ENCODE measurements at regions not wholly inside any gene's neighbourhood (a gene's known extent, or its start where the extent isn't known, plus 50 kb on each side); places are given as distances from the start of the nearest gene placed in this dataset.

DNA sequence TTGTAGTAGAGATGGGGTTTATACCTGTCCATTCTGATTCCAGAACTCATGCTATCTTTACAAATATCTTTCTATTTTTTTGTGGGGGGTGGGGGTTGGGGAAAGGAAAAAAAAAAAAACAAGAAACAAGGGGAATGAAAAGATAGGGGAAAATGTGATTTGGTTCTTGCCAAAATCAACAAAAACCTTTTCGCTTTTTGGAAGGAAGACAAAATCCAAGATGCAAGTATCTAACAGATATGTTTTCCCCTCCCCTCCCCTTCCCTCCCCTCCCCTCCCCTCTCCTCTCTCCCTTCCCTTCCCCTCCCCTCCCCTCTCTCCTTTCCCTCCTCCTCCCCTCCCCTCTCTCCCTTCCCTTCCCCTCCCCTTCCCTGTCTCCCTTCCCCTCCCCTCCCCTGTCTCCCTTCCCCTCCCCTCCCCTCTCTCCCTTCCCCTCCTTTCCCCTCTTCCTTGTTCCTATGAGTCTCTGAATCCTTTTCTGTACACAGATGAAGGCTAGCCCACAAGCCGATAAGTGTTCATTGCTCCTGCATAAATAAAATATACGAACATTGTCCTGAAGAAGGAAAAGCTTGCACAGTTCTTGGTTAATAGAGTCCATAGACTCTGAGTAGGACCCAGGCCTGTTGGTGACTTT, 551.9 kb downstream of the EDEM1 start:
- Histone ChIP-seq H3K4me1 (ENCODE audit: control insufficient read depth, insufficient read depth, low read length) (no peaks in the 10 kb centered on the region), H3K36me3 (ENCODE audit: control insufficient read depth, insufficient read depth, low read length) (no peaks in the 10 kb centered on the region), H3K9me3 (ENCODE audit: control insufficient read depth, insufficient read depth, low read length) (no peaks in the 10 kb centered on the region), H3K27me3 (ENCODE audit: control insufficient read depth, insufficient read depth, low read length) (no peaks in the 10 kb centered on the region), H3K4me3 (ENCODE audit: low read length) (no peak overlapping the region), H3K27ac (ENCODE audit: low read length) (no peak overlapping the region)
- no peak overlapping the region for H3K4me3 Mint-ChIP-seq
- H3K9me3 Mint-ChIP-seq: peaks cover 3 to 7% of the 10 kb centered on the region in 2 donors
- ATAC-seq (no peak), DNase-seq (no peak)
- WGBS (ENCODE audit: insufficient coverage): 83% methylated on average over 2 of the region's 3 CpGs
- TF ChIP-seq, protein P1, sequence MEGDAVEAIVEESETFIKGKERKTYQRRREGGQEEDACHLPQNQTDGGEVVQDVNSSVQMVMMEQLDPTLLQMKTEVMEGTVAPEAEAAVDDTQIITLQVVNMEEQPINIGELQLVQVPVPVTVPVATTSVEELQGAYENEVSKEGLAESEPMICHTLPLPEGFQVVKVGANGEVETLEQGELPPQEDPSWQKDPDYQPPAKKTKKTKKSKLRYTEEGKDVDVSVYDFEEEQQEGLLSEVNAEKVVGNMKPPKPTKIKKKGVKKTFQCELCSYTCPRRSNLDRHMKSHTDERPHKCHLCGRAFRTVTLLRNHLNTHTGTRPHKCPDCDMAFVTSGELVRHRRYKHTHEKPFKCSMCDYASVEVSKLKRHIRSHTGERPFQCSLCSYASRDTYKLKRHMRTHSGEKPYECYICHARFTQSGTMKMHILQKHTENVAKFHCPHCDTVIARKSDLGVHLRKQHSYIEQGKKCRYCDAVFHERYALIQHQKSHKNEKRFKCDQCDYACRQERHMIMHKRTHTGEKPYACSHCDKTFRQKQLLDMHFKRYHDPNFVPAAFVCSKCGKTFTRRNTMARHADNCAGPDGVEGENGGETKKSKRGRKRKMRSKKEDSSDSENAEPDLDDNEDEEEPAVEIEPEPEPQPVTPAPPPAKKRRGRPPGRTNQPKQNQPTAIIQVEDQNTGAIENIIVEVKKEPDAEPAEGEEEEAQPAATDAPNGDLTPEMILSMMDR (IDR thresholded peaks at IDR 0.05): no peak
- intact Hi-C loops (cut with micrococcal nuclease): no loop called here
- H3K27ac Mint-ChIP-seq: no peak overlapping the region
- H3K4me1 Mint-ChIP-seq: no peaks in the 10 kb centered on the region
- H3K36me3 Mint-ChIP-seq: no peaks in the 10 kb centered on the region
- no peaks in the 10 kb centered on the region for H3K27me3 Mint-ChIP-seq (ENCODE audit: low read depth in 2 of 2)

DNA sequence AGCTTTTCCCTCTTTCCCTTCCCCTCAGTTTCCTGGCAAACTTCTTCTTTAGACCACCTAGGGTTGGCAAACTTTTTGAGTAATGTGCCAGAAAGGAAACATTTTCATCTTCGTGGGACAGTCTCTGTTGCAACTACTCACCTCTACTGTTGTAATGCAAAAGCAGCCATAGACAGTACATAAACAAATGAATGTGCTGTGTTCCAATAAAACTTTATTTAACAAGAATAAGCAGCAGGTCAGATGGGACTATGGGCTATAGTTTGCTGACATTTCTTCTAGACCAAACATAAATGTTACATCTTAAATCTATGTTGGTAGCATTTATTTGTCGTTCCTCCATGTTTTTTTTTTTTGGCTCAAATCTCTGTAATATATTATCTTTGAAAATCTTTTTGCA, 552.4 kb downstream of the EDEM1 start:
- 44% methylated on average over 1 of the region's 2 CpGs for WGBS (ENCODE audit: insufficient coverage)
- no peaks in the 10 kb centered on the region for H3K27me3 ChIP-seq (ENCODE audit: control insufficient read depth, insufficient read depth, low read length)
- no peaks in the 10 kb centered on the region for H3K9me3 ChIP-seq (ENCODE audit: control insufficient read depth, insufficient read depth, low read length)
- H3K4me1 ChIP-seq (ENCODE audit: control insufficient read depth, insufficient read depth, low read length): no peaks in the 10 kb centered on the region
- no peak overlapping the region for H3K4me3 ChIP-seq (ENCODE audit: low read length)
- Mint-ChIP-seq H3K4me1 (no peaks in the 10 kb centered on the region), H3K9me3 (peaks cover 2 to 5% of the 10 kb centered on the region in 2 donors), H3K36me3 (no peaks in the 10 kb centered on the region), H3K27me3 (ENCODE audit: low read depth in 2 of 2) (no peaks in the 10 kb centered on the region), H3K4me3 (no peak overlapping the region), H3K27ac (no peak overlapping the region)
- DNase-seq (no peak), ATAC-seq (no peak)
- intact Hi-C loops (cut with micrococcal nuclease): no loop called here
- no peaks in the 10 kb centered on the region for H3K36me3 ChIP-seq (ENCODE audit: control insufficient read depth, insufficient read depth, low read length)
- TF ChIP-seq, protein P1 (IDR thresholded peaks at IDR 0.05): no peak
- H3K27ac ChIP-seq (ENCODE audit: low read length): no peak overlapping the region

DNA sequence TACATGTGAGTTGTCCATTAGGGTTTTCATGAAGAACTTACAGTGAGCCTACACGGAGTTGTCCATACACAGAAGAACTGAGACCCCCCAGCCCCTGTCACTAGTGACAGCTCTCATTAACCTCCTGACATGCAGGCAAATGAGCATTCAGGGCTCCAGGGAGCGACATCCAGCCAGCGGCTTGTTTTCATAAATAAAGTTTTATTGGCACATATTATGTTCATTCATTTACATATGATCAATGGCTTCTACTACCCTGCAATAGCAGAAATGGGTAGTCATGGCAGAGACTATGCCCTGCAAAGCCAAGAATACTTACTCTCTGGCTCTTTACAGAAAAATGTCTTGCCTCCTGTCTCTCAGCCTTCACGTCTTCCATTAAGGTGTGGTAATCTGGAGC, 553.5 kb downstream of the EDEM1 start:
- no peak for DNase-seq
- intact Hi-C loops (cut with micrococcal nuclease): no loop called here
- H3K36me3 ChIP-seq (ENCODE audit: control insufficient read depth, insufficient read depth, low read length): no peaks in the 10 kb centered on the region
- TF ChIP-seq, protein P1 (IDR thresholded peaks at IDR 0.05): no peak
- H3K4me1 Mint-ChIP-seq: no peaks in the 10 kb centered on the region
- peaks cover 2 to 5% of the 10 kb centered on the region in 2 donors for H3K9me3 Mint-ChIP-seq
- WGBS (ENCODE audit: insufficient coverage): 96% methylated on average over 4 of the region's 4 CpGs
- no peaks in the 10 kb centered on the region for H3K4me1 ChIP-seq (ENCODE audit: control insufficient read depth, insufficient read depth, low read length)
- no peaks in the 10 kb centered on the region for H3K9me3 ChIP-seq (ENCODE audit: control insufficient read depth, insufficient read depth, low read length)
- no peaks in the 10 kb centered on the region for H3K27me3 Mint-ChIP-seq (ENCODE audit: low read depth in 2 of 2)
- no peaks in the 10 kb centered on the region for H3K36me3 Mint-ChIP-seq
- no peak overlapping the region for H3K27ac ChIP-seq (ENCODE audit: low read length)
- H3K4me3 Mint-ChIP-seq: no peak overlapping the region
- no peak overlapping the region for H3K4me3 ChIP-seq (ENCODE audit: low read length)
- no peak overlapping the region for H3K27ac Mint-ChIP-seq
- ATAC-seq: no peak
- no peaks in the 10 kb centered on the region for H3K27me3 ChIP-seq (ENCODE audit: control insufficient read depth, insufficient read depth, low read length)

DNA sequence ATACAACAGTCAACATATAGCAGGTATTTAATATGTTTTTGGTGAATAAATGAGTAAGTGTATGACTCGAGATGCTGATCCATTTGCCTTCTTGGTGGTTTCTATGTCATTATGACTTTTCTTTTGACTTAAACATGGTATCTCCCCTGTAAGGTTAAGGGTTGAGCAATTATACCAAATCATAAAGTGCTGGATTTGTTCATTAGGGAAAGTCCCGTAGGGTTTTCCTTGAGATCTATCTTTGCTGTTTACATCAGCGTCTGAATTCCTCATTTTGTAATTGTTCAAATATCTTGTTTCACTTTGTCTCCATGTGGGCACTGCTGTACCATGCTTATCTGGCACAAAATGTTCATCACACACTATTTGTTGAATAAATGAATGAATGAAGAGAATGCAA, 562.6 kb downstream of the EDEM1 start:
- ATAC-seq (no peak), DNase-seq (no peak)
- Histone ChIP-seq H3K27ac (ENCODE audit: low read length) (no peak overlapping the region), H3K4me1 (ENCODE audit: control insufficient read depth, insufficient read depth, low read length) (peaks cover 4% of the 10 kb centered on the region), H3K27me3 (ENCODE audit: control insufficient read depth, insufficient read depth, low read length) (no peaks in the 10 kb centered on the region), H3K9me3 (ENCODE audit: control insufficient read depth, insufficient read depth, low read length) (no peaks in the 10 kb centered on the region), H3K36me3 (ENCODE audit: control insufficient read depth, insufficient read depth, low read length) (no peaks in the 10 kb centered on the region), H3K4me3 (ENCODE audit: low read length) (no peak overlapping the region)
- Mint-ChIP-seq H3K4me1 (peaks cover 9% of the 10 kb centered on the region in 2 donors), H3K9me3 (peaks cover 0 to 4% of the 10 kb centered on the region in 2 donors), H3K27me3 (ENCODE audit: low read depth in 2 of 2) (no peaks in the 10 kb centered on the region), H3K4me3 (no peak overlapping the region), H3K27ac (no peak overlapping the region), H3K36me3 (no peaks in the 10 kb centered on the region)
- TF ChIP-seq, protein P1 (IDR thresholded peaks at IDR 0.05): no peak
- intact Hi-C loops (cut with micrococcal nuclease): no loop called here
- 90% methylated on average over 3 of the region's 3 CpGs for WGBS (ENCODE audit: insufficient coverage)

Measured in natural killer cell (primary cell).